ENCODE measurements at regions not wholly inside any gene's neighbourhood (a gene's known extent, or its start where the extent isn't known, plus 50 kb on each side); places are given as distances from the start of the nearest gene placed in this dataset.
A peak's percentile ranks its signal among the peaks of the same experiment; 100 is the strongest.

- in situ Hi-C loops (cut with MboI; ENCODE audit: low pct_unique_long_range_greater_than_20kb, low sequenced_read_pairs, unreplicated experiment): no loop called here
- TF ChIP-seq CTCF (IDR thresholded peaks at IDR 0.05; ENCODE audit: extremely low read depth, insufficient read depth, missing control alignments): no peak
- DNase-seq (ENCODE audit: low spot score): no peak
Measured at GRCh38 chr4:3384391-3384770, 57.4 kb upstream of the HGFAC start.

GRCh38 chr4:3384771-3385710, 56.7 kb upstream of the HGFAC start:
- in situ Hi-C loops (cut with MboI; ENCODE audit: low pct_unique_long_range_greater_than_20kb, low sequenced_read_pairs, unreplicated experiment): no loop called here
- DNase-seq (ENCODE audit: low spot score): no peak

GRCh38 chr4:3385711-3386420, 55.9 kb upstream of the HGFAC start:
- no peak for TF ChIP-seq CTCF (IDR thresholded peaks at IDR 0.05; ENCODE audit: extremely low read depth, insufficient read depth, missing control alignments)
- in situ Hi-C loops (cut with MboI; ENCODE audit: low pct_unique_long_range_greater_than_20kb, low sequenced_read_pairs, unreplicated experiment): no loop called here
- no peak for DNase-seq (ENCODE audit: low spot score)

More at GRCh38 chr4:3384771-3385710, 56.7 kb upstream of the HGFAC start:
- no peak for TF ChIP-seq CTCF (IDR thresholded peaks at IDR 0.05; ENCODE audit: extremely low read depth, insufficient read depth, missing control alignments)

GRCh38 chr4:3386526-3386925, 55.2 kb upstream of the HGFAC start:
- no peak for TF ChIP-seq CTCF (IDR thresholded peaks at IDR 0.05; ENCODE audit: extremely low read depth, insufficient read depth, missing control alignments)
- in situ Hi-C loops (cut with MboI; ENCODE audit: low pct_unique_long_range_greater_than_20kb, low sequenced_read_pairs, unreplicated experiment): no loop called here
- DNase-seq (ENCODE audit: low spot score): no peak

DNA sequence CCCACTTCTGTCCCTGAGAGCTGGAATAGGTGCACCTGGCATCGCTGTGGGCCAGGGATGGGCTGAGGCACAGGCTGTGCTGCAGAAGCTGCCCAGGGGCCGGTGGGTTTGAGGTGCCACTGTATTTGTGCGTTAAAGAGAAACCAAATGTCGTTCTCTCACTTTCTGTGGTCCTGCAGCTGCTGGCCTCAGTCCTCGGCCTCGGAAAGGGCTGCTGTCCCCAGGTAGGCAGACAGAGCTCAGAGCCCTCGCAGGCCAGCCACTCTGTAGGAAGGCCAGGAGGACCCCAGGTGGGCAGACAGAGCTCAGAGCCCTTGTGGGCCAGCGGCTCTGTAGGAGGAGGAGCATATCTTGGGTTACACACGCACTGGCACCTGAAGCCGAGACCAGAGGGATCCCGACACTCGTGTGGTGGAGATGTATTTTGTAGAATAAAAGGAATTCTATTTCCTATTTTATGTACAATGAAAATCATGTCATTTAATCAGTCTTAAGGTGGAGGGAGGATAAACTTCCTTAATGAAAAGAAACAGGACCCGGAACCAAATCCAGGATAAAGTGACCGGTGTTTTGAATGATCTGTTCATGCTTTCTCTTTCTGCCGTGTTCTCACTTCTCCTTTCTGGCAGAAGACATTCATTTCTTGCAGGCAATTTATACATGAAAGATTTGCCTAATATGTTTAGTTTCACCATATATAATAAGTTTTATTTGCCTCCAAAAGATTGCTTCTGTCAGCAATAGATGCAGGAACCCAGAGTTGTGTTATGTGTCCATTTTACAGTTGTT, 54.4 kb upstream of the HGFAC start:
- DNase-seq (ENCODE audit: low spot score): peak; percentile 83
- TF ChIP-seq CTCF (IDR thresholded peaks at IDR 0.05; ENCODE audit: extremely low read depth, insufficient read depth, missing control alignments): no peak
- in situ Hi-C loops (cut with MboI; ENCODE audit: low pct_unique_long_range_greater_than_20kb, low sequenced_read_pairs, unreplicated experiment): no loop called here

- no peak for DNase-seq (ENCODE audit: low spot score)
- no peak for TF ChIP-seq CTCF (IDR thresholded peaks at IDR 0.05; ENCODE audit: extremely low read depth, insufficient read depth, missing control alignments)
- in situ Hi-C loops (cut with MboI; ENCODE audit: low pct_unique_long_range_greater_than_20kb, low sequenced_read_pairs, unreplicated experiment): no loop called here
Measured at GRCh38 chr4:3387943-3388361, 53.8 kb upstream of the HGFAC start.

All from GM13977 (cell line).